GM23338 (cell line): ENCODE measurements at regions not wholly inside any gene's neighbourhood (a gene's known extent, or its start where the extent isn't known, plus 50 kb on each side); places are given as distances from the start of the nearest gene placed in this dataset.

ENCODE experiments used
- CREB1 ChIP-seq: fragments of 250-450 bp; sonication (Bioruptor Pico); IDR thresholded peaks from 2 replicates; pipeline ENCODE4 v1.5.0; 2020; ENCODE audit warnings: low read depth, mild to moderate bottlenecking, moderate library complexity
- CTCF ChIP-seq, 2 experiments: fragments of 200-600 bp in 1 of 2; sonication (generic) in 1 of 2; conservative IDR thresholded peaks; 2 replicates each; pipeline versions ENCODE4 v1.5.1 to v1.6.1; 2016 to 2017; ENCODE audit warnings: antibody characterized with exemption in 2 of 2, low read depth in 2 of 2, mild to moderate bottlenecking in 2 of 2, moderate library complexity in 1 of 2
- ETS1 ChIP-seq: IDR thresholded peaks from 2 replicates; pipeline ENCODE4 v1.6.1; 2016; ENCODE audit warnings: antibody characterized with exemption
- EZH2 ChIP-seq: fragments of 200-600 bp; sonication (generic); IDR thresholded peaks from one replicate; pipeline ENCODE4 v1.8.0; 2017; ENCODE audit warnings: antibody characterized with exemption, mild to moderate bottlenecking, low read depth; ENCODE audit not compliant: unreplicated experiment
- EZH2phosphoT487 ChIP-seq: fragments of 200-600 bp; sonication (generic); IDR thresholded peaks from one replicate; pipeline ENCODE4 v1.8.1; 2018; ENCODE audit warnings: antibody characterized with exemption; ENCODE audit not compliant: unreplicated experiment
- JUNB ChIP-seq: IDR thresholded peaks from one replicate; pipeline ENCODE4 v1.6.1; 2016; ENCODE audit warnings: antibody characterized with exemption; ENCODE audit not compliant: unreplicated experiment
- NANOG ChIP-seq: IDR thresholded peaks from 2 replicates; pipeline ENCODE4 v1.6.1; 2016; ENCODE audit warnings: antibody characterized with exemption, borderline replicate concordance
- POLR2AphosphoS5 ChIP-seq: IDR thresholded peaks from 2 replicates; pipeline ENCODE4 v1.6.1; 2016; ENCODE audit warnings: antibody characterized with exemption, low read depth
- STAT1 ChIP-seq: IDR thresholded peaks from one replicate; pipeline ENCODE4 v1.6.1; 2016; ENCODE audit warnings: antibody characterized with exemption; ENCODE audit not compliant: unreplicated experiment
- ZNF114 ChIP-seq: fragments of 250-450 bp; sonication (Bioruptor Pico); IDR thresholded peaks from 2 replicates; pipeline ENCODE4 v1.5.0; 2020; ENCODE audit warnings: mild to moderate bottlenecking, moderate library complexity
- ZNF331 ChIP-seq: fragments of 250-450 bp; sonication (Bioruptor Pico); IDR thresholded peaks from 2 replicates; pipeline ENCODE4 v1.5.0; 2020; ENCODE audit warnings: low read depth, mild to moderate bottlenecking, moderate library complexity
- ZNF462 ChIP-seq: fragments of 250-450 bp; sonication (Bioruptor Pico); IDR thresholded peaks from 2 replicates; pipeline ENCODE4 v1.5.0; 2020; ENCODE audit warnings: mild to moderate bottlenecking, moderate library complexity
- TF ChIP-seq, protein P1 (sequence below): IDR thresholded peaks from one replicate; pipeline ENCODE4 v1.6.1; 2018; ENCODE audit warnings: antibody characterized with exemption; ENCODE audit not compliant: unreplicated experiment

DNA sequence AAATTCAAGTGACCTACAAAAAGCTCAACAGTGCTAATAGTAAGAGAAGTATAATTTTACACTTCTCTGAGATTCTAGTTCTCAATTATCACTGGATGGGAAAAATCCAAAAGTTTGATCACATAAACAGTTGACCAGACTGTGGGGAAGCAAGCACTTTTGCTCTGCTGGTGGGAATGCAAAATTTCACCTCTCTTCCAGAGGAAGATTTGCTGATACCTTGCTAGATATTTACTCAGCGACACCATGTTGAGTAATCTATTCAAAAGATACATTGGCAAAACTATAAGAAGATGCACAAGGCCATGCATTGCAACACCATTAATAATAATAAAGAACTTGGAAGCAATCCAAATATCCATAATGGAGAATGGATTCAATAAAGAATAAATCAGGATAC is 204.4 kb downstream of the MREG start:
- TF ChIP-seq CTCF (conservative IDR thresholded peaks at IDR 0.05; ENCODE audit: low read depth in 2 of 2) (peak; percentile 15 to 44; a peak in 2 of 4 replicates), EZH2 (no peak), ZNF331 (CRISPR knock-in tag) (no peak), EZH2phosphoT487 (no peak), POLR2AphosphoS5 (no peak), CREB1 (no peak), NANOG (no peak), JUNB (no peak), ETS1 (no peak), STAT1 (no peak), ZNF462 (CRISPR knock-in tag) (no peak), ZNF114 (no peak)
- TF ChIP-seq, protein P1, sequence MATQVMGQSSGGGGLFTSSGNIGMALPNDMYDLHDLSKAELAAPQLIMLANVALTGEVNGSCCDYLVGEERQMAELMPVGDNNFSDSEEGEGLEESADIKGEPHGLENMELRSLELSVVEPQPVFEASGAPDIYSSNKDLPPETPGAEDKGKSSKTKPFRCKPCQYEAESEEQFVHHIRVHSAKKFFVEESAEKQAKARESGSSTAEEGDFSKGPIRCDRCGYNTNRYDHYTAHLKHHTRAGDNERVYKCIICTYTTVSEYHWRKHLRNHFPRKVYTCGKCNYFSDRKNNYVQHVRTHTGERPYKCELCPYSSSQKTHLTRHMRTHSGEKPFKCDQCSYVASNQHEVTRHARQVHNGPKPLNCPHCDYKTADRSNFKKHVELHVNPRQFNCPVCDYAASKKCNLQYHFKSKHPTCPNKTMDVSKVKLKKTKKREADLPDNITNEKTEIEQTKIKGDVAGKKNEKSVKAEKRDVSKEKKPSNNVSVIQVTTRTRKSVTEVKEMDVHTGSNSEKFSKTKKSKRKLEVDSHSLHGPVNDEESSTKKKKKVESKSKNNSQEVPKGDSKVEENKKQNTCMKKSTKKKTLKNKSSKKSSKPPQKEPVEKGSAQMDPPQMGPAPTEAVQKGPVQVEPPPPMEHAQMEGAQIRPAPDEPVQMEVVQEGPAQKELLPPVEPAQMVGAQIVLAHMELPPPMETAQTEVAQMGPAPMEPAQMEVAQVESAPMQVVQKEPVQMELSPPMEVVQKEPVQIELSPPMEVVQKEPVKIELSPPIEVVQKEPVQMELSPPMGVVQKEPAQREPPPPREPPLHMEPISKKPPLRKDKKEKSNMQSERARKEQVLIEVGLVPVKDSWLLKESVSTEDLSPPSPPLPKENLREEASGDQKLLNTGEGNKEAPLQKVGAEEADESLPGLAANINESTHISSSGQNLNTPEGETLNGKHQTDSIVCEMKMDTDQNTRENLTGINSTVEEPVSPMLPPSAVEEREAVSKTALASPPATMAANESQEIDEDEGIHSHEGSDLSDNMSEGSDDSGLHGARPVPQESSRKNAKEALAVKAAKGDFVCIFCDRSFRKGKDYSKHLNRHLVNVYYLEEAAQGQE = no peak
